ENCODE measurements at regions not wholly inside any gene's neighbourhood (a gene's known extent, or its start where the extent isn't known, plus 50 kb on each side); places are given as distances from the start of the nearest gene placed in this dataset.

- no peak for DNase-seq
Observed at GRCh38 chr5:8050616-8051175, 181.7 kb downstream of the MTRR start.

- no peak for DNase-seq
Observed at GRCh38 chr5:8053270-8053669, 184.3 kb downstream of the MTRR start.

- DNase-seq, result peak; percentile 7
Observed at GRCh38 chr5:8057769-8058168, 188.8 kb downstream of the MTRR start.

- DNase-seq, result no peak
Observed at GRCh38 chr5:8058616-8059190, 189.8 kb downstream of the MTRR start.

- DNase-seq, result no peak
Observed at GRCh38 chr5:8059337-8059736, 190.4 kb downstream of the MTRR start.

- DNase-seq, result no peak
Observed at GRCh38 chr5:8060235-8060952, 191.4 kb downstream of the MTRR start.

GRCh38 chr5:8060953-8061429 is 192.0 kb downstream of the MTRR start:
- no peak for DNase-seq

- no peak for DNase-seq
Observed at GRCh38 chr5:8062521-8062920, 193.6 kb downstream of the MTRR start.

- no peak for DNase-seq
Observed at GRCh38 chr5:8068078-8068477, 199.1 kb downstream of the MTRR start.

GRCh38 chr5:8070138-8070537 is 201.2 kb downstream of the MTRR start:
- no peak for DNase-seq

GRCh38 chr5:8079056-8079455 is 210.1 kb downstream of the MTRR start:
- no peak for DNase-seq

- DNase-seq, result no peak
Observed at GRCh38 chr5:8081179-8081578, 212.2 kb downstream of the MTRR start.

- DNase-seq, result no peak
Observed at GRCh38 chr5:8093669-8094068, 224.7 kb downstream of the MTRR start.

- no peak for DNase-seq
Observed at GRCh38 chr5:8094304-8094703, 225.4 kb downstream of the MTRR start.

- no peak for DNase-seq
Observed at GRCh38 chr5:8097146-8097545, 228.2 kb downstream of the MTRR start.

- no peak for DNase-seq
Observed at GRCh38 chr5:8098081-8098480, 229.1 kb downstream of the MTRR start.

- DNase-seq, result no peak
Observed at GRCh38 chr5:8102714-8103113, 233.8 kb downstream of the MTRR start.

GRCh38 chr5:8114597-8115266 is 245.8 kb downstream of the MTRR start:
- no peak for DNase-seq

- no peak for DNase-seq
Observed at GRCh38 chr5:8123559-8123958, 254.6 kb downstream of the MTRR start.

GRCh38 chr5:8134609-8135008 is 265.7 kb downstream of the MTRR start:
- no peak for DNase-seq

- DNase-seq, result no peak
Observed at GRCh38 chr5:8135742-8136141, 266.8 kb downstream of the MTRR start.

- DNase-seq, result no peak
Observed at GRCh38 chr5:8136271-8136670, 267.3 kb downstream of the MTRR start.

- DNase-seq, result no peak
Observed at GRCh38 chr5:8137941-8138550, 269.1 kb downstream of the MTRR start.
